Naive thymus-derived CD8-positive, alpha-beta T cell (primary cell): ENCODE measurements at regions not wholly inside any gene's neighbourhood (a gene's known extent, or its start where the extent isn't known, plus 50 kb on each side); places are given as distances from the start of the nearest gene placed in this dataset.

ENCODE experiments used
- ATAC-seq, 2 donors: fragments of 150-1000 bp; cut with Tn5 transposase in 1 of 2; sonication (Bioruptor Pico), chemical (Tn5 transposase) in 1 of 2; 1 replicate in 1 of 2; 2 replicates in 1 of 2; pipeline ENCODE4 v1.10.0; 2021; ENCODE audit warnings: mild to moderate bottlenecking in 2 of 2, moderate library complexity in 2 of 2
- POLR2A ChIA-PET: fragments of 350-600 bp; sonication (Branson Sonifier 250); formaldehyde crosslinking; loops from one replicate; lab custom pipeline; 2021; ENCODE audit warnings: antibody characterized with exemption; lab: Charles Lee
- DNase-seq, 10 donors: peaks; one replicate each; pipeline versions ENCODE4 v3.0.0 to v3.0.0-alpha.2; 2020 to 2022
- H3K27ac Mint-ChIP-seq, 10 donors: one replicate each; pipeline ENCODE4 v1.8.0; 2020 to 2022; ENCODE audit warnings: mild to moderate bottlenecking in 10 of 10, mixed read lengths in 10 of 10, moderate library complexity in 4 of 10, inconsistent platforms in 1 of 10
- H3K27me3 Mint-ChIP-seq, 5 donors: one replicate each; pipeline ENCODE4 v1.8.0; 2021 to 2022; ENCODE audit warnings: mixed read lengths in 5 of 5
- H3K36me3 Mint-ChIP-seq, 3 donors: one replicate each; pipeline ENCODE4 v1.8.0; 2020 to 2022; ENCODE audit warnings: mixed read lengths in 3 of 3, mild to moderate bottlenecking in 2 of 3, inconsistent platforms in 1 of 3
- H3K4me1 Mint-ChIP-seq, 4 donors: one replicate each; pipeline ENCODE4 v1.8.0; 2021 to 2022; ENCODE audit warnings: mixed read lengths in 4 of 4
- H3K4me3 Mint-ChIP-seq, 10 donors: one replicate each; pipeline ENCODE4 v1.8.0; 2020 to 2022; ENCODE audit warnings: mild to moderate bottlenecking in 10 of 10, mixed read lengths in 10 of 10, moderate library complexity in 6 of 10, inconsistent platforms in 1 of 10
- H3K9me3 Mint-ChIP-seq, 9 donors: one replicate each; pipeline ENCODE4 v1.8.0; 2020 to 2022; ENCODE audit warnings: mixed read lengths in 9 of 9, mild to moderate bottlenecking in 3 of 9, inconsistent platforms in 1 of 9, moderate library complexity in 1 of 9

DNA sequence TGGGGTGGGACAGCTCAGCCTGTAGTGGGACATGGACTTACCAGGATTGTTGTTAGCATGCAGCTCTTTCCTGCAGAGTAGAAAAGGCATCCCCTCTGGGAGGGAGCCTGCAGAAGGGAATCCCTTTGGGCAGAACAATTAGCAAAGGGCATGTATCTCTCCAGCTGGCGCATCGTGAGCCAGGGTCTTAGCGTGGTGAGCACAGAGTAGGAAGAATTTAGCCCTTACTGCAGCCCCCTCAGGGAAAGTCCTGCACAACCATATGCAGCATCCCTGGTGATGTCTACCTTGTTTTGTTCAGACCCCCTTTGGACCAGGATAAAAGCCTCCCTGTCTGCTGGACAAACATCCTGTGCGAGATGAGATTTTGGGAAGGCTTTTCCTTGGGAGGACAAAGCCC lies 292.1 kb downstream of the SLC4A3 start:
- Mint-ChIP-seq H3K36me3 (no peaks in the 10 kb centered on the region), H3K4me1 (no peaks in the 10 kb centered on the region), H3K27me3 (peaks cover 0 to 8% (median 5%) of the 10 kb centered on the region in 5 donors), H3K4me3 (no peak overlapping the region), H3K9me3 (no peaks in the 10 kb centered on the region), H3K27ac (no peak overlapping the region)
- POLR2A ChIA-PET: no interaction called here
- no peak for ATAC-seq
- DNase-seq: no peak

DNA sequence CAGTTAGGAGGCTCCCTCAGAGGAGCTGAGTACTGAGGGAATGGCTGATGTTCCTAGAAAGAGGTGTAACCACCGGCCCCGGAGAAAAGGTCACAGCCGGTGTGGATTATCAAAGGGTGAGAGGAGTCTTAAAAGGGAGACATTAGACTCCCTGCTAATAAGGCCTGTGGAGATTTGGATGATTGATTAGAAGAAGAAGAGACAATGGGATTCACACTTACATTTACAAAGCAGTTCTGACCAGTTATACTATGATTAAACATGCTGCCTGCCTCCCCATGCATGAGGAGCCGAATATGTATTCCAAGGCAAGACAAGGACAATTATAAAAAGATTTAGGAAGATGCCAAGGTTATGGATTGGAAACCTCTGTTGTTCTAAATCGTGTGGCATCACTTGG lies 302.4 kb downstream of the SLC4A3 start:
- Mint-ChIP-seq H3K27me3 (peaks cover 3 to 24% (median 9%) of the 10 kb centered on the region in 5 donors), H3K4me1 (no peaks in the 10 kb centered on the region), H3K27ac (no peak overlapping the region), H3K9me3 (peaks cover 0 to 4% (median 0%) of the 10 kb centered on the region in 9 donors), H3K36me3 (no peaks in the 10 kb centered on the region), H3K4me3 (no peak overlapping the region)
- no peak for DNase-seq
- no peak for ATAC-seq
- POLR2A ChIA-PET: no interaction called here

GRCh38 chr2:219939647-219940046 lies 312.2 kb downstream of the SLC4A3 start:
- DNase-seq (no peak), ATAC-seq (no peak)
- Mint-ChIP-seq H3K27me3 (peaks cover 0 to 2% (median 0%) of the 10 kb centered on the region in 5 donors), H3K9me3 (peaks cover 0 to 4% (median 0%) of the 10 kb centered on the region in 9 donors), H3K27ac (no peak overlapping the region), H3K4me3 (no peak overlapping the region), H3K4me1 (no peaks in the 10 kb centered on the region), H3K36me3 (no peaks in the 10 kb centered on the region)
- POLR2A ChIA-PET: no interaction called here

DNA sequence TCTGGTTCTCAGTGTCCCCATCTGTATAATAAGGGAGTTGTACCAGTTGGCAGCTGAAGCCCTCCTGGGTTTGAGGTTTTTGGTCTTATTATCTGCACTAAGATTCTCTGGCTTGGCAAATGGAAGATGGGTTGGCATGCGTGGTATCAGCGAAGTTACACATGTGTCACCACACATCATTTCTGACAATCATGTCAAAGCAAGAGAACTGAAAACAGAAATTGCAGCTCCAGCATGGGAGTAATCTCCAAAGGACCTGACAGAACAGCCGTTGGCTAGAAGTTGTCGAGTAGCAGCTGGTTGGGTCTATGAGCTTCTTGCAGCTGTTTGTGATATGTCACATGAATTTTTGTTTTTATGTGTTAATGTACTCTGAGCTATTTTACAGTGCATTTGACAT lies 317.4 kb downstream of the SLC4A3 start:
- Mint-ChIP-seq H3K9me3 (no peaks in the 10 kb centered on the region), H3K27me3 (peaks cover 0 to 18% (median 7%) of the 10 kb centered on the region in 5 donors), H3K27ac (no peak overlapping the region), H3K4me3 (no peak overlapping the region), H3K4me1 (no peaks in the 10 kb centered on the region), H3K36me3 (no peaks in the 10 kb centered on the region)
- ATAC-seq (no peak), DNase-seq (no peak)
- POLR2A ChIA-PET: no interaction called here

DNA sequence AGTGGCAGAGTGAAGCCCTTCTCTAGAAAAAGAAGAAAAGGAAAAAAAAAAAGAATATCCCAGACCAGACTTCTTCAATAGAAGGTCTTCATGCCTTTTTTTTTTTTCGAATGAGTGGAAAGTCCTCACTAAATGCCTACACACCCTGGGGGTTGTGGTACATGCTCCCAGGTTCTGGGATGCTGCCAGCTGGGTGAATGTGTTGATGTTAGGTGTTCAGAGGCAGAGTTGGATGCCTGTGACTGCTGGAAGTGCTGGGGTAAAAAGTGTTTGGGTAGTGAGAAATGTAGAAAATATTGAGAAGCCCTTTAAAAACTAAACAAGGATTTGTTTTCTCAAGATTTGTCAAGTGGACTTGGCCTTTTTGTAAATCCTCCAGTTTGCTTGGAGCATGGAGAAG lies 318.6 kb downstream of the SLC4A3 start:
- Mint-ChIP-seq H3K9me3 (no peaks in the 10 kb centered on the region), H3K4me3 (no peak overlapping the region), H3K27ac (no peak overlapping the region), H3K27me3 (peaks cover 0 to 18% (median 7%) of the 10 kb centered on the region in 5 donors), H3K4me1 (no peaks in the 10 kb centered on the region), H3K36me3 (no peaks in the 10 kb centered on the region)
- ATAC-seq (no peak), DNase-seq (no peak)
- POLR2A ChIA-PET: no interaction called here

DNA sequence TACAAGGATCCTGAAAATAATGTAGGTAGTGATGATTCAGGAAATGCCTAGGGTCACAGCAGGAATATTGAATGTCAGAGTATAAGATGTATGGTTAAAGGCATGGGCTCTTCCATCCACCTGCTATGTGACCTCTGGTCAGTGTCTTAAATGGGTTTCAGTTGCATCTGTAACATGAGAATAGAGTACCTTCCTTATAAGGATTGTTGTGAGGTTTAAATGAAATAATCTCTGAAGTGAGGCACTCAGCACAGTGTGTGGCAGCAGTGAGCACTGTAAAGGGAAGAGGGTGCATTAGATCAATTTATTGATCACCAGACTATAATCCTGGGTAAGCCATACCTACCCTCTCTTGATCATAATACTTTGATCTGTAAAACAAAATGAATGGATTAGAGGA lies 319.1 kb downstream of the SLC4A3 start:
- POLR2A ChIA-PET: no interaction called here

DNA sequence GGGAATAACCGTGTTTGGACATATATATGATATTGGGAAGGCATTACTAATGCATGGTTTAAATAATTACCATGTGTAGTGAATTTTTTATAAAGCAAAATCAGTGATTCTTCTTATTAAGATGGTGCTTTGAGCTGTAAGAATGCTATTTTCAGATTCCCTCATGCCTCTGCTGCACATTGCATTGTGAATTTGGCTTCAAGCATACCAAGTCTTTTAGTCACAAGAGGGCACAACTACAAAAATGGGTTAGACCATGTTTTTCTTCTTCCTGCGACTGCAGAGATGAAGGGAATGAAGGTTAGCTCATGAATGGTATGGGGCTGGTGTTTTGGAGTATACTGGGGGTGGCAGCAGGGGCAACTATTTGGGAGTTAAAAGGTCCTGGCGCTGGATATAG lies 320.1 kb downstream of the SLC4A3 start:
- Mint-ChIP-seq H3K36me3 (no peaks in the 10 kb centered on the region), H3K9me3 (no peaks in the 10 kb centered on the region), H3K27ac (no peak overlapping the region), H3K4me3 (no peak overlapping the region), H3K27me3 (peaks cover 0 to 18% (median 7%) of the 10 kb centered on the region in 5 donors), H3K4me1 (no peaks in the 10 kb centered on the region)
- ATAC-seq (no peak), DNase-seq (no peak)
- POLR2A ChIA-PET: no interaction called here

More for the DNA sequence above, 319.1 kb downstream of the SLC4A3 start:
- H3K4me3 Mint-ChIP-seq: no peak overlapping the region
- no peaks in the 10 kb centered on the region for H3K4me1 Mint-ChIP-seq
- no peaks in the 10 kb centered on the region for H3K9me3 Mint-ChIP-seq
- no peak overlapping the region for H3K27ac Mint-ChIP-seq
- ATAC-seq (no peak), DNase-seq (no peak)
- peaks cover 0 to 18% (median 7%) of the 10 kb centered on the region in 5 donors for H3K27me3 Mint-ChIP-seq
- no peaks in the 10 kb centered on the region for H3K36me3 Mint-ChIP-seq

- H3K4me3 Mint-ChIP-seq: no peak overlapping the region
- H3K36me3 Mint-ChIP-seq: no peaks in the 10 kb centered on the region
- DNase-seq (no peak), ATAC-seq (no peak)
- no peak overlapping the region for H3K27ac Mint-ChIP-seq
- H3K27me3 Mint-ChIP-seq: peaks cover 0 to 26% (median 7%) of the 10 kb centered on the region in 5 donors
- H3K9me3 Mint-ChIP-seq: no peaks in the 10 kb centered on the region
- POLR2A ChIA-PET: no interaction called here
- no peaks in the 10 kb centered on the region for H3K4me1 Mint-ChIP-seq
Observed at GRCh38 chr2:219949053-219949452, 321.6 kb downstream of the SLC4A3 start.

DNA sequence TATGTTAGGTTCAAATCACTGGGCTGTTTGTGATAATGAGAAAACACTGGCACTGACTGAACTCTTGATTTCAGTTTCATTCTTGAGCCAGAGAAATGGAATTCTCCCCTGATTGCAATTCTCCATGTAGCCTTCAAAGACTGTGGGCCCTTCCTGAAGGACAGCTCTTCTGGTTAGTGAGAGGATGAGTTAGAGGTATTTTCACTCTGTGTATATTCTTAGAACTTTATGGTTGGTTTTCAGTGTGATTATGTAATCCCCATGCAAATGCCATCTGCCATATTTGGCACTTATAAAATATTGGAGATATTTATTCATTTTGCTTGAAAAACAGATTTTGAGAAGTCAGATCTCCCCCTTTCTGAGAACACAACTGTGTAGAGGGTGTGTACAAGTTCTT lies 323.7 kb downstream of the SLC4A3 start:
- no peak for ATAC-seq
- H3K27ac Mint-ChIP-seq: no peak overlapping the region
- peaks cover 0 to 18% (median 3%) of the 10 kb centered on the region in 5 donors for H3K27me3 Mint-ChIP-seq
- DNase-seq: no peak
- H3K4me1 Mint-ChIP-seq: no peaks in the 10 kb centered on the region
- H3K9me3 Mint-ChIP-seq: peaks cover 0 to 4% (median 0%) of the 10 kb centered on the region in 9 donors
- no peaks in the 10 kb centered on the region for H3K36me3 Mint-ChIP-seq
- H3K4me3 Mint-ChIP-seq: no peak overlapping the region
- POLR2A ChIA-PET: no interaction called here

DNA sequence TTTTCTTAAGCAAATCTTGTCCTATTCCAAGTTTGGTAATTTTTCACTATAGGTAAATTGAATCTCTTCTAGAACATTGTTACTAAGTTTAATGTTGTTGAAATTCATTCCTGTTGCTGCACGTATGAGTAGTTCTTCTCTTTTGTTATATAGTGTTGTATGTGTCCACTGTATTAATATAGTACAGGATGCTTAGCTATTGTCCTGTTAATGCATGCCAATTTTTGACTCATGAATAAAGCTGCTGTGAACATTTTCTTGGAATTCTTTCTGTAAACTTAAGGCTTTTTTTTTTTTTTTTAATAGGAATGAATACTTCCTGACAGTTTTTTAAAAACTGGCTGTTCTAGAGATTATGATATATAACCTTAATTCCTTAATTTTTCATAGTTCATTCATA lies 326.9 kb downstream of the SLC4A3 start:
- Mint-ChIP-seq H3K27me3 (peaks cover 0 to 8% (median 0%) of the 10 kb centered on the region in 5 donors), H3K36me3 (no peaks in the 10 kb centered on the region), H3K4me1 (no peaks in the 10 kb centered on the region), H3K27ac (no peak overlapping the region), H3K4me3 (no peak overlapping the region), H3K9me3 (peaks cover 0 to 23% (median 6%) of the 10 kb centered on the region in 9 donors)
- POLR2A ChIA-PET: no interaction called here
- ATAC-seq (no peak), DNase-seq (no peak)

DNA sequence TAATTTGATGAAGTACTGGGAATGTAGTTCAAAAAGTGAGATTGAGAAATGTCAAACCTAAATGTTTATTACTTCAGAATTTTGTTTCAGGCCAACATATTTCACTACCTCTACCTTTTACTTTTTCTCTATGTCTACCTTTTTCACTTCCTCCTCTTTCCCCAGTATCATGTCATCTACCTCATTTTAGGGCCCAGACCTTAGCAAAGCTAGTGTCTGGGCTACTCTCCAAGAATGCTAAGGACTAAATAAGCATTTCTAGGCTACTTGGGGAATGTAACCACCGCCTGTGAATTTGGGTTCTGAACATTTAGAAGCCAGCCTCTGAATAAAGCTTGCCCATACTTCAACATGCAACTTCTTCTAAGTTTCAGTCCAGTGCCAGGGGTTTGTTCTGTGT lies 330.4 kb downstream of the SLC4A3 start:
- H3K4me3 Mint-ChIP-seq: no peak overlapping the region
- H3K36me3 Mint-ChIP-seq: no peaks in the 10 kb centered on the region
- no peak for DNase-seq
- peaks cover 0 to 14% (median 0%) of the 10 kb centered on the region in 5 donors for H3K27me3 Mint-ChIP-seq
- no peak for ATAC-seq
- no peaks in the 10 kb centered on the region for H3K4me1 Mint-ChIP-seq
- peaks cover 0 to 23% (median 6%) of the 10 kb centered on the region in 9 donors for H3K9me3 Mint-ChIP-seq
- no peak overlapping the region for H3K27ac Mint-ChIP-seq
- POLR2A ChIA-PET: no interaction called here

GRCh38 chr2:219958941-219959340 lies 331.5 kb downstream of the SLC4A3 start:
- POLR2A ChIA-PET: no interaction called here

DNA sequence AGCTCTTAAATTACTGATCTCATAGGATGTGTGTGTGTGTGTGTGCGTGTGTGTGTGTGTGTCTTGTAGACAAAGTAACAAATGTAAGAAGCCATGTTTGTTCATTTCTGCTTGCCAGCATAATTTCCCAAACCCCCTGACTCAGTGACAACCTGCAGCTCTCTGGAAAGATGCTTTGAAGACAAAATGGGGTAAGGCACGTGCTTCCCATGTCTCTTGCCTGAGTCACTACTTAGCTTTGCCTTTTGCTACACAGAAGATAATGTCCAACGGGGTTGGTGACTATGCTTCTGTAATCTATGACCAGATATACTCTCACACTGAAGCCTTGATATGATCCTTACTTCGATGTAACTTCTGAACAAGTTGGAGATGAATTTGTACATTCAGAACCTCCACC lies 332.0 kb downstream of the SLC4A3 start:
- ATAC-seq (no peak), DNase-seq (no peak)
- Mint-ChIP-seq H3K4me3 (no peak overlapping the region), H3K9me3 (peaks cover 0 to 23% (median 5%) of the 10 kb centered on the region in 9 donors), H3K4me1 (no peaks in the 10 kb centered on the region), H3K27me3 (peaks cover 0 to 14% (median 0%) of the 10 kb centered on the region in 5 donors), H3K27ac (no peak overlapping the region), H3K36me3 (no peaks in the 10 kb centered on the region)
- POLR2A ChIA-PET: no interaction called here

More at GRCh38 chr2:219958941-219959340, 331.5 kb downstream of the SLC4A3 start:
- Mint-ChIP-seq H3K27me3 (peaks cover 0 to 14% (median 0%) of the 10 kb centered on the region in 5 donors), H3K4me1 (no peaks in the 10 kb centered on the region), H3K27ac (no peak overlapping the region), H3K4me3 (no peak overlapping the region), H3K36me3 (no peaks in the 10 kb centered on the region), H3K9me3 (peaks cover 0 to 23% (median 6%) of the 10 kb centered on the region in 9 donors)
- ATAC-seq: no peak
- no peak for DNase-seq

DNA sequence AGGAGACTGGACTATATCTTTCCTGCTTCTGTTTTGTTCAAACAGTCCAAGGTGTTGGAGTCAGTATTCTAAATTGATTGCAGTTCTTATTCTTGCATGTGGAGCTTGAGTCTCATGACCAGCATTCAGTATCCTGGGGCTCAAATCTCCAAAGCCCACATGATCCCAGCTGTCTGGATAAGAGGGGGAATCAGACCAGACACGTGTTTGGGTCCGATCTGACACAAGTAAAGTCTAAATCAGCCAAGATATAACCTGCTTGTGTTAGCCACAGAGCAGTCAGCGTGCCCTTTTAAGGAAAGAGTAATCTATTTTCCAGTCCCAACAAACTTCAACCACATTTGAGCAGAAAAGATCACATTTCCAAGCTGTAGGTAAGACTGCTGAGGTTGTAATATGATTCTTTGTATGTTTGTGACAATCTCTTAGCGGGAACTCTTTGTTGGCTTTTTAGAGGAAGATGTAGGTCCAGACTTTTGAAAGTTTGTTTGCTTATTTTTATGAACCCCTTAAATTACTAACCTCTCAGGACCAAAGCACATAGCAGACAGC lies 334.6 kb downstream of the SLC4A3 start:
- H3K27me3 Mint-ChIP-seq: peaks cover 0 to 22% (median 5%) of the 10 kb centered on the region in 5 donors
- ATAC-seq (no peak), DNase-seq (no peak)
- no peaks in the 10 kb centered on the region for H3K36me3 Mint-ChIP-seq
- no peaks in the 10 kb centered on the region for H3K4me1 Mint-ChIP-seq
- peaks cover 0 to 17% (median 3%) of the 10 kb centered on the region in 9 donors for H3K9me3 Mint-ChIP-seq
- POLR2A ChIA-PET: no interaction called here
- no peak overlapping the region for H3K27ac Mint-ChIP-seq
- no peak overlapping the region for H3K4me3 Mint-ChIP-seq
